Hindlimb muscle (tissue), 1 donor: ENCODE measurements at regions not wholly inside any gene's neighbourhood (a gene's known extent, or its start where the extent isn't known, plus 50 kb on each side); places are given as distances from the start of the nearest gene placed in this dataset.

Experiments used
- DNase-seq: peaks from one replicate; pipeline ENCODE4 v3.0.0-alpha.2; 2013

DNA sequence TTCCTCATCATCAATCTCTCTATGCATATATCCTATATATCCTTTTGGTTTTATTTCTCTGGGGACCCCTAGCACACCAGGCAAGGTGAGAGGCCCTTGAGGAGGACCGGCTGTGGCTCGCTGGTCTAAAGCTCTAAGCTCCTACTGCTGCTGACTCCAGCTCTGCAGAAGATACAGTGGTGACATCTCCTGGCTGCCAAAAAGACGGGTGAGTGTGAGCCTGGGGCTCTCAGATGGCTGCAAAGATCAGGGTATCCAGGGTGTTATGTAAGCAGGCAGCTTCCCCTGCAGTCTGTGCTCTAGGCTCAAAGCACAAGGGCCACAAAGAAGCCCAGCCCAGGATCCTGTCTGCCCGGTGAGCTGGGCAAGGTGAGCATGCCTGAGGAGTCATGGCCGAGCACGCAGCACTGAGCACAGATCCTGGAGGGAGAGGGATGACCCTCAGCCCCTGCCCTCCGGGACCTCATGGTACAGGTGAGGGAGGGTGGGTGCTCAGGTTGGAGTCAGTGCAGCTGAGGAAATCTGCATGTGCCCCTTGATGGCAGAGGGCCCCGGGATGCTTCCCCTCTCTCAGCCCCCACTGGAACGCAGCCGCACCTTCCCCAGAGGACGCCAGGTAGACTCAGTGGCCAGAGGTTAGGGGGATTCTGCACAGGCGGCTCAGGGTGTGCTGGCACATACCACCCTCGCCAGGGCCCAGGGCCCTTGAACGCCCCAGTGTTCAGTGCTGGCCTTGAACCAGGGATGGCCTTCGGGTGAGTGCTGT is 95.4 kb upstream of the INSIG1 start:
- DNase-seq, result no peak

DNA sequence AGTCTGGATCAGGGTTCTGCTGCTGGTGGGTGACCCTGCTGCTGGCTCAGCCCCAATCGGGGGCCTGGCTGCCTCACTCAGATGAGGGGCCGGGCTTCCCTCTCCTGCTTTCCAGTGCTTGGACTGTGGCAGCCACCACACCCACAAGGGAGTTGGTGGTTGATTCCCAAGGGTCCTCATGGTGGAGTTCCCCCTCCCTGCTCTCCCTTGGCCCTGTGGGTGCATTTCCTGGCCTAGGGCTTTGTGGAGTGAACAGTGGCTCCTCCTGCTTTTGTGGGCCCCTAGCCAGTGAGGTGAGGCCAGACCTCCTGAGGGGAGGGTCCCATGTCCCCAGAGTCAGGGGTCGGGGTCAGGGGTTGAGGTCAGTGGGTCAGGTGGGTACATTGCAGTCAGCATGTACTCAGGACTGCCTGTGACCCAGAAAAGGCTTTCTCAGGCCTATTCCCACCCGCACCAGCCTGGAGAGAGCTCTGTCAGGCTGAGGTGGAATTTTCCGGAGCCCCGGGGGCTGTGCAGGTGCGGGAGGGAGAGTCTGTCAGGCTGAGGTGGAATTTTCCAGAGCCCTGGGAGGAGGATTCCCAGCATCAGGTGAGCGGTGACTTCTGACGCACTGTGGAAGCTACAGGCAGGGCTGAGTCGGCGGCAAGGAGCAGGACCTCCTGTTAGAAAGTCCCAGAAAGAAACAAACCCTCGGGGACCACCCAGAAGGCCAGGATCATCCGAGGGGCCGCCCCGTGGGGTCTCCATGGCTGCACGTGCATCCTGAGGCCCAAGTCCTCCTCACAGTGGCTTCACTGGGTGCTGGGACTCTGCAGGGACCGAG is 94.4 kb upstream of the INSIG1 start:
- DNase-seq, result no peak

DNA sequence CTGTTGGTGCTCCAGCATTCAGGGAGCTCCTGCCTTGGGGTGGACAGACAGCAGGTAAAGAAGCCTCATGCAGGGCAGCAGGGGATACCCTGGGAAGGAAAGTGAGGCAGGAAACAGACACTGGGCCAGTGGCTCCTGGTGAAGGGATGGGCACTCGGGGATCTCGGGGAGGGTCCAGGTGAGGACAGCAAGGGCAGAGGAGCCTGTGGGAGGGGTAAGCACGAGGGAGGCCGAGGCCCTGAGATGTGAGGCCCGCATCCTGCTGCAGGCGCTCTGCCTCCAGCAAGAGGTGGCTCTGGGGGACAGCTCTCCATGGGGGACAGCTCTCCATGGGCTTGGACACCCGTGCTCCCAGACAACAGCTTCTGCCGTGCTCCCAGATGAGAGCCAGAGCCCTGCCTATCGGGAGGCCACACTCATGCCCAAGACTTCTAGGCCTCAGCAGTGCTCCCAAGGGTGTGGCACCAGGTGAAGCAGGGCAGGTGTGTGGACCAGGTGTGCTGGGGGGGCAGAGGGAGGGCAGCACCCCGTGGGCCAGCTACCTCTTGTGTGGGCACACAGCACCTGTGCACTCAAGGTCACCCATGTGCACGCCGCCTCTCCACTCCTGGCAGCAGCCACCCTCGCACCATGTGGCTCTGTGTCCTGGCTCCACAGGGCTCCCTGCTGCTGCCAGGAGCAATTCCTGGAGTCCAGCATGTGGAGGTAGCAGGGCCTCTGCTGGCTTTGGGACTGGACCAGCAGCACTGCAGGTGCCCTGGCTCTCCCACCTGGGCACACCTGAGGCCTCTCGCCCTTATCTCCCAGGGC is 93.6 kb upstream of the INSIG1 start:
- no peak for DNase-seq

DNA sequence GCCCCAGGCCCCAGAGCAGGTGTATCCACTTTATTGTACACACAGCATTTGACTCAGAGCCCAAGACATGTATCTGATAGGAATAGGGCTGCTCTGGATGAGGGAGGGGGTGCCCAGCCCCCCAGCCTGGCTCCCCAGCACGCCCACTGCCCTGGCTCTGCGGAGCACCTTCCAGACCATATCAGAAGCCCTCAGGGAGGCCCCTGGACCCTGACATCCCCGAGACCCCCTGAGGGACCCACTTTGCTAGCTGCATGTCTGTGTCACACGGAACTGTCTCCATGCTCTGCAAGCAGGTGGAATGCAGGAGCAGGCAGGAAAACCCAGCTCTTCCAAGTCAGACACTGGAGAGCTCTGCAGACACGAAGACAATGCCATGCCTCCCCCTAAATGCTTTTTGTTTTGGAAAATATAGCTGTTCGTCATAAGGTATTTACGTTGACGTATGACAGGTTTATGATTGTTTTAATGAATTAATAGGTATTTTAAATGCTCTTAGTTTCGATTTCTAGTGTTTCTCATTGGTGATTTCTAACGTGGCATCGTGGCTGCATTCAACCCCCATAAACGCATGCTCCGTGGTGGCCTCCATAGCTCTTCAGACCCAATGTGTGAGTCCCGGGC is 92.8 kb upstream of the INSIG1 start:
- no peak for DNase-seq

DNA sequence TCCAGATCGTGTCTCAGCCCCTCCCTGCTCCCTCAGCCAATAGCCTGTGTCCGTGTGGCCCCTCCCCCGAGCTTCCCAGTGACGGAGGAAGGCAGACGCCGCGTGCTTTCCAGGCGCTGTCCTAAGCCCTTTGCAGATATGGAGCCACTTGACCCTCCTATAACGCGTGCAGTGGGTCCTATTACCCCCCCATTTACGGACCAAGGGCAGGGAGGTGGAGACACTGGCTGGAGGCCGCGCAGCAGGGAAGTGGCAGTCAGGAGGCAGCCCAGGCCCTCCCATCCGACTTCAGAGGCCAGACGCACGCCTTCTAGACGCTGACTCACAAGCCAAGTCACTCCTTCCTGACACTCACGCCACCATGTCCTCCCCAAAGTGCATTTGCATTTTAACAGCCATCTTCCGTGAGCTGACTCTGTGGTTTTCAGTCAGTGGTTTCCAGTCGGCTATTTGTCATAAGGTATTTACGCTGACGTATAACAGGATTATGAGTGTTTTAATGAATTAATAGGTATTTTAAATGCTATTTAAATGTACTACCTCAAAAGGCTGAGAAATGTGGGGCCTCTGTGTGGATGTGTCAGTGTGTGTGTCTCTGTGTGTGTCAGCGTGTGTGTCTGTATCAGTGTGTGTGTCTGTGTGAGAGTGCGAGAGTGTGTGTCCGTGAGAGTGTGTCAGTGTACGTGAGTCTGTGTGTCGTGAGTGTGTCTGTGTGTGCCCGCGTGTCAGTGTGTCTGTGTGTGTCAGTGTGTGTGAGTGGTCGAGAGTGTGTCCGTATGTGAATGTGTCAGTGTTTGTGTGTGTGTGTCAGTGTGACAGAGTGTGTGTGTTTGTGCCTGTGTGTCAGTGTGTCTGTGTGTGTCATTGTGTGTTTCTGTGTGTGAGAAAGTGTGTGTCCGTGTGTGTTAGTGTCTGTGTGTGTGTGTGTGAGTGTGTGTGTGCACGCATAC is 92.0 kb upstream of the INSIG1 start:
- DNase-seq, result peak; percentile 86

DNA sequence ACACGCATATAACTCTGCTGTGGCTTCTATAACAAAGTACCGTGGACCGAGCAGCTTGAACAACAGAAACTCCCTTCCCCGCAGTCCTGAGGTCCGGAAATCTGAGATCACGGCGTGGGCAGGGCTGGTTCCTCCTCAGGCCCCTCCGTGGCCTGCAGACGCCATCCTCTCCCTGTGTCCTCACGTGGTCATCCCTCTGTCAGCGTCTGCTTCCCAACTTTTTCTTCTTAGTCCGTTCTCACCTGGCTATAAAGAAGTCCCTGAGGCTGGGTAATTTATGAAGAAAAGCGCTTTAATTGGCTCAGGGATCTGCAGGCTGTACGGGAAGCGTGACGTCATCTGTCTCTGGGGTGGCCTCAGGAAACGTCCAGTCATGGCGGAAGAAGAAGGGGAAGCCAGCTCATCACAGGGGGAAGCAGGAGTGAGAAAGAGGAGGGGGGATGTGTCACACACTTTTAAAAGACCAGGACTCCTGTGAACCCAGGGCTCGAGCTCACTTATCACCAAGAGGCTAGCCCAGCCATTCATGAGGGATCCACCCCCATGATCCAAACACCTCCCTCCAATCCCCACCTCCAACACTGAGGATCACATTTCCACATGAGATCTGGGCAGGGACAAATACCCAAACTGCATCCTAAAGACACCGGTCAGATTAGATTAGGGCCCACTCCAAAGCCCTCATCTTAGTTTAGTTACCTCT is 91.2 kb upstream of the INSIG1 start:
- DNase-seq, result peak; percentile 84

DNA sequence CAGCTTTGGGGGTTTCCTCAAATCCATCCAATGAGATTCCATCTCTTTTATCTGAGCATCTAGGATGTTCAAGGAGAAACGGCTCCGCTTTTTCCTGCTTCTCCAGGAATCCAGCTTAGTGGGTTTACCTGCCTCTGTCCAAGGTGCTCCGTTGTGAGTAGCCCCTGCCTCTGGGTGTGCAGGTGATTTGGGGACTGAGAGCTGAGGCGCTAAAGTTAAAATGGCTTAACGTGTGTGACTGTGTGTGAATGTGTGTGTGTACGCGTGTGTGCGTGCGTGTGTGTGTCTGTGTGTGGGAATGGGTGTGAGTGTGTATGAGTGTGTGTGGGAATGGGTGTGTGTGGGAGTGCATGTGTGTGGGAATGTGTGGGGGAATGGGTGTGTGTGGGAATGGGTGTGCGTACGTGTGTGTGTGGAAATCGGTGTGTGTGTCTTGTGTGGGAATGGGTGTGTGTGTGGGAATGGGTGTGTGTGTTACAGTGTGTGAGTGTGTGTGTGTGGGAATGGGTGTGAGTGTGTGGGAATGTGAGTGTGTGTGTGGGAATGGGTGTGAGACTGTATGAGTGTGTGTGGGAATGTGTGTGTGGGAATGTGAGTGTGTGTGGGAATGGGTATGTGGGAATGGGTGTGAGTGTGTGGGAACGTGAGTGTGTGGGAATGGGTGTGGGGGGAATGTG is 90.2 kb upstream of the INSIG1 start:
- no peak for DNase-seq

DNA sequence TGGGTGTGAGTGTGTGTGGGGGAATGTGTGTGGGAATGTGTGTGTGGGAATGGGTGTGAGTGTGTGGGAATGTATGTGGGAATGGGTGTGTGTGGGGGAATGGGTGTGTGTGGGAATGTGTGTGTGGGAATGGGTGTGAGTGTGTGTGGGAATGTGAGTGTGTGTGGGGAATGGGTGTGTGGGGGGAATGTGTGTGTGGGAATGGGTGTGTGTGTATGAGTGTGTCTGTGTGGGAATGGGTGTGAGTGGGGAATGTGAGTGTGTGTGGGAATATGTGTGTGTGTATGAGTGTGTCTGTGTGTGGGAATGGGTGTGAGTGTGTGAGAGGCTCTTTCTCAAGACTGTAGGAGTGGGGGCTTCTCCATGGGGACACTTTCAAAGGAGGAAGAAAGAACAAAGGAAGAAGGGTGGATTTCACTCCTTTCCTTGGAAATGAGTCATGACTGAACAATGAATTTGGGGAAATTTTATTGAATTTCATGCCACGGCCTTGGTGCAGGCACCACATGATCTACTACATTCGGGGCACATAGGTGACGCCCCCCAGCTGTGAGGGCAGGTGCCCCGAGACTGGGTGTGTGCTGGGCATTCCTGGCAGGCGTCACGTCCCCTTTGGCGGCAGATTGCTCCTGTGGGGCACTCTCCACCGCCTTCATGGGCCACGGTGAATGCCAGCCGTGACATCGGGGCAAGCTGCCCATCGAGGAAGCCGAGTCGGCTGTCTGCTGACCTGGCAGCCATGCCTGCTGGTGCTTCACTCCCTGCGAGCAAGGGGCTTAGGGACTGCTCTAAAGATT is 88.8 kb upstream of the INSIG1 start:
- no peak for DNase-seq

DNA sequence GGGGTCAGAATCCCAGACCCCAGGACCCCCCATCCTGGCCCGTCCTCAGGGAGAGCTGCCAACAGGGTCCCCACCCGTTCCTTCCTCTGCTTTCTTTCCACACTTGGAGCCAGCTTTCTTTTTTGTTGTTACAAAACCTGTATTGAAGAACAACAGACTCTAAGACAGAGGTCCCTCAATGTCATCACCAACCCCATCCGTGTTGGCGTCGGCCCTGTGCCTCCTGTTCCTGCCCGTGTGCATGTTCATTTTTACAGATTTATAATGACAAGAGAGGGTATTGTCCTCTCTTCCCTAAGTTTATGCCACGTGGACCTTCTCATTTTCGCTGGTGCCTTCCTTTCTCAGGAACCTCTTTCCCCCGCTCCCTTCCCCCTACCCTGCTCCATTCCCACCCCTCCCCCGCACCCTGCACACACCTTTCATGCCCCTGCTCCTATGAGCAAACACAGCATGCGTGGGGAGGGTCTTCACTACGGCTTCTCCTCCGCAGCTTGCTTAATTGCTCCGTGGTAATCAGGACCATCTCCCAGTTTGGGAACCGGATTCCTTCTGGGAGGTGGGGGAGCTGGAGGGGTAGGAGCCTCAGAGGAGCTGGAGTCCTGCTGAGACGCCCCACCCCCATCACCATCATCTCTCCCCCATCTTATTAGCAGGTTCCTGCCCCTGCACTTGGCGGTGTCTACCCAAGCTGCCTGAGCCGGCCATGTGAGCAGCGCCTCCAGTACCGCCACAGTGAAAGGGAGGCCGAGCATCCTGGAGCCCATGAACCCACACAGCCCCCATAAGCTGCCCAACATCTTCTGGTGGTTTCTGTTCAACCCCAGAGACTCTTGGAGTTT is 88.0 kb upstream of the INSIG1 start:
- no peak for DNase-seq

DNA sequence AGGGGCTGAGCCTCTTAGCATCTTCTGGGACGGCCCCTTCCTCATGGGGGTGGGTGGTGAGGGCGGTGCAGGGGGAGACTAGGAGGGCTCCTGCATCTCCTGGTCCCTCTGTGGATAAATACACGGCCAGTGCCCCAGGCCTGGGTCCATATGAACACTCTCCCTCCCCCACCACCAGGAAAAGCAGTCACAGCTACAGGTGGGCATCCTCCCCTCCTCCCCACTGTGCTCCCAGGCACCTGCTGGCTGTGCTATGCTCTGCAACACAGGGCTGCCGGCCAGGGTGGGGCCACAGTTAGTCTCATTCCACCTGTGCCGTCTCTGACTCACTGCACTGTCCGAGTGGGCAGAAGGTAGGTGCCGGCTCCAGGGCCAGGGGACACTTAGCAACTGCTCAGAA is 87.3 kb upstream of the INSIG1 start:
- no peak for DNase-seq

DNA sequence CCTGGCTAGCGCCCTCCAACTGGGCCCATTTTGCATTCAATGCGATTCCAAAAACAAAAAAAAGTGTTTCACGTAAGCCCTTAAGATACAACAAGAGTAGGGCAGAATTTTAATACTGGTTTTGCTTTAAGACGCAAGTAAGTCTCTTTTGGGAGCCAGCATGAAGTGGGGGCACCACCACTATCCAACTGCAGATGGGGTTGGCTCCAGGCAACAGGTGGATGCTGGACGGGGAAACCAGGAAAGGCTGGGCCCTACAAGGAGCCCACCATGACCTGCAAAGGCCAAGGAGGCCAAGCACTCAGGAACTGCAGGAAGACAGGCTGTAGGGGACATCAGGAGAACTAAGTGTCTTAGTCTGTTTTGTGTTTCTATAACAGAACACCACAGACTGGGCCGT is 86.5 kb upstream of the INSIG1 start:
- DNase-seq, result no peak

DNA sequence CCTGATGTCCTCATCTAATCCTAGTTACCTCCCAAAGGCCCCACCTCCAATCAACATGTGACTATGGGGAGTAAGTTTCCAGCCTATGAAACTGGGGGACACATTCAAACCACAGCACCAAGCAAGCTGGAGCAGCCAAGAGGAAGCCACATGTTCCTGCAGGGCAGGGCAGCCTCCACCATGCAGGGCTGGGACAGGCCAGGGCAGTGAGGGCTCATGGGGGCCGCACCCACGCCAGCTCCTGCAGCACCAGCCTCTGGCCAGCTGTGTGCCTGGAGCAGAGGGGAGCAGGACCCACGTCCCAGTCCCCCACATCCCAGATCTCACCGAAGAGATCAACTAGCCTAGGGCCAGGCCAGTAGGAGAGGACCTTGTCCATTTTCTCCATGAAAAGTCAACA is 85.9 kb upstream of the INSIG1 start:
- no peak for DNase-seq

DNA sequence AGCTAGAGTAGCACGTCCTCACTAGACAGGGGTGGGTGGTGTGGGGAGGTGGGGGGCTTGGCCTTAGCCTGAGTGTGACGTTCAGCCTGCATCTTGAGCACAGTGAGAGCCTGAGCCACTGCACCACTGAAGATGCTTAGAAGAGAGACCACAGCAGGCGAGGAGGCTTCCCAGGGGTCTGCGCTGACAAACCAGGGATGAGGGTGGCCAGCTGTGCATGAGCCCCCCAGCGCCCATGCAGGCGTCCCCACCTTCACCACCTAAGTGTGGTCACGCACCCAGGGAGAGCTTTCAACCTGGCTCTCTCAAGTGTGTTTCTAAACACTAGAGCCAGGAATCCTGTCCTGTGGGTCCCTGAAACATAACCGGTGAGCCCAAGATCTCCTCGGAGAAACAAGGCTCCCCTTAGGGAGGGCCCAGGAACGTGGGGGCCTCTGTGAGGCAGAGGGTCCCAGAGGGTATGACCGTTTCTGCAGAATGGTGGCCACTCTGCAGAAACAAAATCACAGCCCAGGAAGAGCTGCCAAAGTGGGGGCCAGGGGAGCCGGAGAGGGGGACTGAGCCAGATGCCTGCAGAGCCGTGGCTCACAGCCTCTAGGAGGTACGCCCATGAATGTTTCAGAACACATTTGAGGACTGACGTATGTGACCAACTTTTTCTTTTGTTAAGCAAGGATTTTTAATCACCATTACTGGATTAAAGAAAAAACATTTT is 85.2 kb upstream of the INSIG1 start:
- no peak for DNase-seq

DNA sequence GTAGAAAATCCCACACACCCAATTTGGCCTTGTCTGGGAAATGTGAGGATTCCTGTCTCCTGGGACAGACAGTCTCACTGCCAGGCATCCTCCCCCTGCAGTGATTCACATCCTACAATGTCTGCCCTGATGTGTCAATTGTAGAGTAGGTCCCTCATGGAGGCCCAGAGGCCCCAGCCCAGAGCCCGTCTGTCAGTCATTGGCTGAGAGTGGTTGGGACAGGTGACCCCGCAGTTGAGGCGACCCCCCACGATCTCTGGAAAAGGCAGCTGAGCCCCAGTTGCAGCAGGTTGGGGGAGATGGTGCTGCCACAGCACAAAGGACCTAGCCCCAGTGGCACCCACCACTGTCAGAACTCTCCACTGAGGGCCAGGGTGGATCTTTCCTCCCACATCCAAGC is 84.3 kb upstream of the INSIG1 start:
- no peak for DNase-seq

DNA sequence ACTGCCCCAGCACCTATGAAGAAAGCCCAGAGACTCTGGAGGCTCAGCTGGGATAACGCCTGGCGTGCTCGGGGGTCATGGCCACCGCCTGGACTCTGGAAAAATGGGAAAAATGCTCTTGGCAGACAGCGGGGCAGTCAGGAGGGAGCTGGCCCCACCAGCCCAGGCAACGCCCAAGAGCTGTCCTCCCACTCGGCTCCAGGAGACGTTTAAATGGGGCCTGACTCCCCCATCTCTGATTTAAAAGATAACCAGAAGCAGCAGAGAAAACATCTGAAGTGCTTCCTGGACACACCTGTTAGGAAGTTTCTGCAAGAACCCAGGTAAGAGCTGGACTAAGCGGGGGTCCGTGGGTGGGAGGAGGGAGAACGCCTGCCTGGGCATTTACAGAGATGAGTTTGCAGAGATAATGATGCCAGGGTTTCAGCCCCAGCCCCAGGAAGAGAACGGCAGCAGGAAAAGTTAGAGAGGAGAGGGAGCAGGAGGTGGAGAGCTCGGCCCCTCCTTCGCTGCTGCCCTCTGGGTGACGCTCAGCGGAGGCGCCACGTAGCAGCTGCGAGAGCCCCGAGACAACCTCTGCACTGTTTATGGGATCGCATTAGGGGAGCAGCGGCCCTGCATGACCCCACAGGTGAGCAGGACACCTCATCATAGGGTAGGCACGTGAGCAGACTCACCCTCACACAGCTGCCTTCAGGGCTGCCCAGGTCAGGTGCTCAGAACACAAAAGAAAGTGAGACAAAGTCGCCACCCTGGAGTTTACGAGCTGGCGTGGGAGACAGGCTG is 83.5 kb upstream of the INSIG1 start:
- peak; percentile 45 for DNase-seq

DNA sequence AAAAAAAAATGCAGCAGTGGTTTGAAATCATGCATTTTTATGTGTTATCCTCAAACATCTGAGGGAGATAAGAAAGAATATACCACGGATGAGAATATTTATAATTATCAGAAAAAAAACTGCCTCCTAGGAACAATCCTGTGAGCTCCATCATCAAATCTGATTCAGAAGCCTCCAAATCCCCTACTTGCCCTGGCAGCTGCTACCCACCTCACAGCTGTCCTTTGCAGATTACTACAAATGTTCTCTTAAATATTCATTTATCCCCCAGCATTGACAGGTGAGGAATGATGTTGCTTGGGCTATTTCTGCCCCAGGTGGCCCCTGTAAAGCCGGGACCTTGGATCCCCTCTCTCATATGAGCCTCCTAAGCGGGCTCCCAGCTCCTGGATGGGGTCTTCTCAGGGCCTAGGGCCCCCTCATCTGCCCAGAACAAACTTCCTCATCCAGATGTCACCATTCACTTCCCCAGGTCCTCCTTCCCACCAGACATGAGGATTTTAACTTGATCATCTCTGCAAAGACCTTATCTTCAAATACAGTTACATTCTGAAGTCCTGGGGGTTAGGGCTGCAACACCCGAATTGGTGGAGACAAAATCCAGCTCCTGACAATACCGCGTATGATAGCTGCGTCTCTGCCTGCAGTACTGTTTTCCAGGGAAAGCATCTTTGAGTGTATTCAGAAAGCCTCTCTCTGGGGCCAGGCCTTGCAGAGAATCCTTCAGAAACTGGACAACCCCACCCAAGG is 81.9 kb upstream of the INSIG1 start:
- no peak for DNase-seq
